ENCODE measurements at regions not wholly inside any gene's neighbourhood (a gene's known extent, or its start where the extent isn't known, plus 50 kb on each side); places are given as distances from the start of the nearest gene placed in this dataset.

DNA sequence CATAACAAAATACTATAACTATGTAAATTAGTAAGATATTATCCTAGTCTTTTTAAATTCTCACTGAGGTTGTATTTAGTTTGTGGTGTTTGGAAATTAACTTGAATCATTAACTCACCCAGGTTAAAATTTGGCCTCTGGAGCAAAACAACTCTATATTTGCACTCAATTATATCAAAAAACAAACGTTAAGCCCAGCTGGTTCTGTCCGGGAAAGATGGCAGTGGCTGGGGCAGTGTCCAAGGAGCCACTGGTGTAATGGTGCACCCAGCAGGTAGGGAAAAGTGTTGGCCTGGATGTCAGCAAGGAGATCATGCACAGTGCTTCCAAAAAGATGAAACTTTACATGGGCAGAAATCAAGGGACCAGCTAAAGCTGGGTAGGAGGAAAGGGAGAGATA, 285.3 kb upstream of the CITED2 start:
- TF ChIP-seq, protein P1, sequence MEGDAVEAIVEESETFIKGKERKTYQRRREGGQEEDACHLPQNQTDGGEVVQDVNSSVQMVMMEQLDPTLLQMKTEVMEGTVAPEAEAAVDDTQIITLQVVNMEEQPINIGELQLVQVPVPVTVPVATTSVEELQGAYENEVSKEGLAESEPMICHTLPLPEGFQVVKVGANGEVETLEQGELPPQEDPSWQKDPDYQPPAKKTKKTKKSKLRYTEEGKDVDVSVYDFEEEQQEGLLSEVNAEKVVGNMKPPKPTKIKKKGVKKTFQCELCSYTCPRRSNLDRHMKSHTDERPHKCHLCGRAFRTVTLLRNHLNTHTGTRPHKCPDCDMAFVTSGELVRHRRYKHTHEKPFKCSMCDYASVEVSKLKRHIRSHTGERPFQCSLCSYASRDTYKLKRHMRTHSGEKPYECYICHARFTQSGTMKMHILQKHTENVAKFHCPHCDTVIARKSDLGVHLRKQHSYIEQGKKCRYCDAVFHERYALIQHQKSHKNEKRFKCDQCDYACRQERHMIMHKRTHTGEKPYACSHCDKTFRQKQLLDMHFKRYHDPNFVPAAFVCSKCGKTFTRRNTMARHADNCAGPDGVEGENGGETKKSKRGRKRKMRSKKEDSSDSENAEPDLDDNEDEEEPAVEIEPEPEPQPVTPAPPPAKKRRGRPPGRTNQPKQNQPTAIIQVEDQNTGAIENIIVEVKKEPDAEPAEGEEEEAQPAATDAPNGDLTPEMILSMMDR (IDR thresholded peaks at IDR 0.05), result no peak
- no peak for TF ChIP-seq POLR2A (IDR thresholded peaks at IDR 0.05)
